Activated CD8-positive, alpha-beta memory T cell treated with anti-CD3 and anti-CD28 coated beads, Interleukin-2, amount 50 U/mL, for 48 hours (primary cell): ENCODE measurements at regions not wholly inside any gene's neighbourhood (a gene's known extent, or its start where the extent isn't known, plus 50 kb on each side); places are given as distances from the start of the nearest gene placed in this dataset.

Experiments used
- DNase-seq: peaks from one replicate; pipeline ENCODE4 v3.0.0-alpha.2; 2020

GRCh38 chr1:82844911-82845827 is 1044.4 kb downstream of the ADGRL2 start:
- DNase-seq = no peak

GRCh38 chr1:82844447-82844846 is 1043.7 kb downstream of the ADGRL2 start:
- DNase-seq = no peak

GRCh38 chr1:82843876-82844275 is 1043.1 kb downstream of the ADGRL2 start:
- no peak for DNase-seq

GRCh38 chr1:82840192-82840591 is 1039.5 kb downstream of the ADGRL2 start:
- no peak for DNase-seq

- DNase-seq = no peak
Observed at GRCh38 chr1:82837766-82838465, 1037.2 kb downstream of the ADGRL2 start.

- DNase-seq = no peak
Observed at GRCh38 chr1:82836973-82837680, 1036.4 kb downstream of the ADGRL2 start.

GRCh38 chr1:82836213-82836972 is 1035.7 kb downstream of the ADGRL2 start:
- DNase-seq = no peak

- no peak for DNase-seq
Observed at GRCh38 chr1:82830690-82831380, 1030.1 kb downstream of the ADGRL2 start.

- no peak for DNase-seq
Observed at GRCh38 chr1:82829527-82829926, 1028.8 kb downstream of the ADGRL2 start.

- no peak for DNase-seq
Observed at GRCh38 chr1:82823876-82824275, 1023.1 kb downstream of the ADGRL2 start.

- DNase-seq = no peak
Observed at GRCh38 chr1:82820816-82821215, 1020.1 kb downstream of the ADGRL2 start.

- DNase-seq = no peak
Observed at GRCh38 chr1:82819234-82819633, 1018.5 kb downstream of the ADGRL2 start.

- no peak for DNase-seq
Observed at GRCh38 chr1:82818586-82818985, 1017.9 kb downstream of the ADGRL2 start.

GRCh38 chr1:82813386-82813785 is 1012.7 kb downstream of the ADGRL2 start:
- no peak for DNase-seq

- DNase-seq = no peak
Observed at GRCh38 chr1:82810601-82811000, 1009.9 kb downstream of the ADGRL2 start.

GRCh38 chr1:82807563-82807962 is 1006.8 kb downstream of the ADGRL2 start:
- no peak for DNase-seq

GRCh38 chr1:82806133-82806532 is 1005.4 kb downstream of the ADGRL2 start:
- DNase-seq = no peak

GRCh38 chr1:82801176-82801575 is 1000.4 kb downstream of the ADGRL2 start:
- no peak for DNase-seq

- no peak for DNase-seq
Observed at GRCh38 chr1:82800721-82801120, 1000.0 kb downstream of the ADGRL2 start.

GRCh38 chr1:82799261-82799660 is 998.5 kb downstream of the ADGRL2 start:
- DNase-seq = no peak

- DNase-seq = no peak
Observed at GRCh38 chr1:82795508-82796149, 994.9 kb downstream of the ADGRL2 start.

GRCh38 chr1:82792151-82792550 is 991.4 kb downstream of the ADGRL2 start:
- DNase-seq = no peak
